Mesenchymal stem cell (in vitro differentiated cells and primary cell): ENCODE measurements at regions not wholly inside any gene's neighbourhood (a gene's known extent, or its start where the extent isn't known, plus 50 kb on each side); places are given as distances from the start of the nearest gene placed in this dataset.

Source experiments
- DNase-seq: peaks from one replicate; pipeline ENCODE4 v3.0.0-alpha.2; 2013
- H2AFZ ChIP-seq: one replicate; pipeline ENCODE4 v1.6.1; 2013; ENCODE audit warnings: low read depth, mild to moderate bottlenecking, control low read depth, inconsistent platforms, low read length, moderate library complexity
- H2AK5ac ChIP-seq: 2 replicates; pipeline ENCODE4 v1.6.1; 2013; ENCODE audit warnings: low read length, moderate library complexity, mild to moderate bottlenecking, inconsistent platforms; ENCODE audit not compliant: severe bottlenecking
- H2BK120ac ChIP-seq: one replicate; pipeline ENCODE4 v1.6.1; 2013; ENCODE audit warnings: low read depth, mild to moderate bottlenecking, inconsistent platforms, low read length, moderate library complexity
- H2BK12ac ChIP-seq, 2 experiments: one replicate each; pipeline ENCODE4 v1.6.1; 2013; ENCODE audit warnings: inconsistent platforms in 2 of 2, low read length in 2 of 2, mild to moderate bottlenecking in 2 of 2, moderate library complexity in 2 of 2, control low read depth in 1 of 2
- H2BK15ac ChIP-seq: one replicate; pipeline ENCODE4 v1.6.1; 2013; ENCODE audit warnings: mild to moderate bottlenecking, low read depth, inconsistent platforms; ENCODE audit not compliant: poor library complexity, severe bottlenecking
- H2BK5ac ChIP-seq: 2 replicates; pipeline ENCODE4 v1.6.1; 2013; ENCODE audit warnings: low read depth, mild to moderate bottlenecking, low read length, control low read depth, inconsistent platforms; ENCODE audit not compliant: poor library complexity, severe bottlenecking
- H3K14ac ChIP-seq, 2 experiments: one replicate each; pipeline ENCODE4 v1.6.1; 2013; ENCODE audit warnings: inconsistent platforms in 2 of 2, low read length in 2 of 2, control low read depth in 1 of 2, mild to moderate bottlenecking in 1 of 2, moderate library complexity in 1 of 2
- H3K18ac ChIP-seq, 2 experiments: one replicate each; pipeline ENCODE4 v1.6.1; 2013; ENCODE audit warnings: inconsistent platforms in 2 of 2, low read length in 2 of 2, control low read depth in 1 of 2, low read depth in 1 of 2, mild to moderate bottlenecking in 1 of 2
- H3K23ac ChIP-seq, 2 experiments: one replicate each; pipeline ENCODE4 v1.6.1; 2013; ENCODE audit warnings: inconsistent platforms in 2 of 2, low read length in 2 of 2, mild to moderate bottlenecking in 2 of 2, moderate library complexity in 2 of 2, control low read depth in 1 of 2
- H3K27ac ChIP-seq: 2 replicates; pipeline ENCODE4 v1.5.1; 2013; ENCODE audit warnings: mild to moderate bottlenecking, moderate library complexity, low read length, control low read depth, inconsistent platforms; ENCODE audit not compliant: poor library complexity, severe bottlenecking
- H3K27me3 ChIP-seq, 2 experiments: 2 replicates each; pipeline versions ENCODE4 v1.6.1 to v1.7.0; 2013; ENCODE audit warnings: low read length in 2 of 2, mild to moderate bottlenecking in 2 of 2, moderate library complexity in 2 of 2, control low read depth in 1 of 2, inconsistent platforms in 1 of 2; ENCODE audit not compliant: control insufficient read depth in 1 of 2, insufficient read depth in 1 of 2
- H3K36me3 ChIP-seq, 2 experiments: 2 replicates each; pipeline versions ENCODE4 v1.6.1 to v1.7.0; 2013; ENCODE audit warnings: low read length in 2 of 2, control low read depth in 1 of 2, inconsistent platforms in 1 of 2, low read depth in 1 of 2, mild to moderate bottlenecking in 1 of 2; ENCODE audit not compliant: insufficient read depth in 2 of 2, control insufficient read depth in 1 of 2
- H3K4ac ChIP-seq, 2 experiments: one replicate each; pipeline ENCODE4 v1.6.1; 2013; ENCODE audit warnings: inconsistent platforms in 2 of 2, low read length in 2 of 2, mild to moderate bottlenecking in 2 of 2, moderate library complexity in 2 of 2, control low read depth in 1 of 2, low read depth in 1 of 2
- H3K4me1 ChIP-seq: 2 replicates; pipeline ENCODE4 v1.6.1; 2013; ENCODE audit warnings: low read depth, low read length, control low read depth; ENCODE audit not compliant: control insufficient read depth, insufficient read depth
- H3K4me2 ChIP-seq: 2 replicates; pipeline ENCODE4 v1.6.1; 2013; ENCODE audit warnings: low read length, mild to moderate bottlenecking, inconsistent platforms; ENCODE audit not compliant: poor library complexity, severe bottlenecking
- H3K4me3 ChIP-seq, 2 experiments: 2 replicates each; pipeline versions ENCODE4 v1.5.1 to v1.7.0; 2013; ENCODE audit warnings: low read length in 2 of 2, mild to moderate bottlenecking in 2 of 2, control low read depth in 1 of 2, low read depth in 1 of 2; ENCODE audit not compliant: insufficient read depth in 1 of 2
- H3K79me1 ChIP-seq: replicated peaks from 2 replicates; pipeline ENCODE4 v1.6.1; 2013; ENCODE audit warnings: mild to moderate bottlenecking, control low read depth, low read length, inconsistent platforms; ENCODE audit not compliant: poor library complexity, severe bottlenecking
- H3K9ac ChIP-seq: 2 replicates; pipeline ENCODE4 v1.7.0; 2013; ENCODE audit warnings: mild to moderate bottlenecking, low read length, moderate library complexity
- H3K9me3 ChIP-seq: 2 replicates; pipeline ENCODE4 v1.7.0; 2013; ENCODE audit warnings: mild to moderate bottlenecking, low read length; ENCODE audit not compliant: control insufficient read depth
- H4K8ac ChIP-seq: one replicate; pipeline ENCODE4 v1.6.1; 2013; ENCODE audit warnings: inconsistent platforms, mild to moderate bottlenecking, low read length, moderate library complexity
- H4K91ac ChIP-seq: one replicate; pipeline ENCODE4 v1.6.1; 2013; ENCODE audit warnings: mild to moderate bottlenecking, low read length, inconsistent platforms
- WGBS: methylation state at CpG from one replicate; pipeline ENCODE4 v1.1.7; 2013; ENCODE audit warnings: mixed read lengths; 5-methylcytosine and 5-hydroxymethylcytosine counted together

- Histone ChIP-seq H4K8ac (no peak overlapping the region), H3K14ac (no peak overlapping the region), H2AFZ (no peak overlapping the region), H3K9ac (no peak overlapping the region), H3K18ac (no peak overlapping the region), H4K91ac (no peak overlapping the region), H2BK5ac (no peak overlapping the region), H2BK120ac (no peak overlapping the region), H3K4me2 (no peak overlapping the region), H3K23ac (no peak overlapping the region), H3K4me1 (no peaks in the 10 kb centered on the region), H3K79me1 (no peaks in the 10 kb centered on the region), H3K9me3 (peaks cover 33% of the 10 kb centered on the region), H3K4ac (no peak overlapping the region), H2BK12ac (no peak overlapping the region), H3K4me3 (no peak overlapping the region), H3K27ac (no peak overlapping the region), H2BK15ac (no peak overlapping the region), H3K27me3 (no peaks in the 10 kb centered on the region), H3K36me3 (no peaks in the 10 kb centered on the region), H2AK5ac (no peak overlapping the region)
- no peak for DNase-seq
- 29% methylated on average over 1 of the region's 1 CpG for WGBS
Measured at GRCh38 chr7:149379625-149380024, 81.2 kb downstream of the ZNF777 start.

- DNase-seq, result no peak
- H3K14ac ChIP-seq, result no peak overlapping the region
- no peak overlapping the region for H3K4ac ChIP-seq
- H2BK5ac ChIP-seq, result no peak overlapping the region
- peaks cover 33% of the 10 kb centered on the region for H3K9me3 ChIP-seq
- no peaks in the 10 kb centered on the region for H3K36me3 ChIP-seq
- no peak overlapping the region for H3K27ac ChIP-seq
- H3K4me1 ChIP-seq, result no peaks in the 10 kb centered on the region
- H2BK120ac ChIP-seq, result no peak overlapping the region
- no peak overlapping the region for H2AFZ ChIP-seq
- H4K8ac ChIP-seq, result no peak overlapping the region
- no peaks in the 10 kb centered on the region for H3K79me1 ChIP-seq
- 84% methylated on average over 2 of the region's 2 CpGs for WGBS
- no peak overlapping the region for H2AK5ac ChIP-seq
- no peak overlapping the region for H4K91ac ChIP-seq
- no peak overlapping the region for H2BK12ac ChIP-seq
- H3K23ac ChIP-seq, result no peak overlapping the region
- no peaks in the 10 kb centered on the region for H3K27me3 ChIP-seq
- H2BK15ac ChIP-seq, result no peak overlapping the region
- H3K18ac ChIP-seq, result no peak overlapping the region
- H3K4me2 ChIP-seq, result no peak overlapping the region
- H3K4me3 ChIP-seq, result no peak overlapping the region
- H3K9ac ChIP-seq, result no peak overlapping the region
Measured at GRCh38 chr7:149381245-149381644, 79.6 kb downstream of the ZNF777 start.
